Mesenchymal stem cell (in vitro differentiated cells and primary cell): ENCODE measurements at regions not wholly inside any gene's neighbourhood (a gene's known extent, or its start where the extent isn't known, plus 50 kb on each side); places are given as distances from the start of the nearest gene placed in this dataset.

Source experiments
- DNase-seq: peaks from one replicate; pipeline ENCODE4 v3.0.0-alpha.2; 2013
- H2AFZ ChIP-seq: one replicate; pipeline ENCODE4 v1.6.1; 2013; ENCODE audit warnings: low read depth, mild to moderate bottlenecking, control low read depth, inconsistent platforms, low read length, moderate library complexity
- H2AK5ac ChIP-seq: 2 replicates; pipeline ENCODE4 v1.6.1; 2013; ENCODE audit warnings: low read length, moderate library complexity, mild to moderate bottlenecking, inconsistent platforms; ENCODE audit not compliant: severe bottlenecking
- H2BK120ac ChIP-seq: one replicate; pipeline ENCODE4 v1.6.1; 2013; ENCODE audit warnings: low read depth, mild to moderate bottlenecking, inconsistent platforms, low read length, moderate library complexity
- H2BK12ac ChIP-seq, 2 experiments: one replicate each; pipeline ENCODE4 v1.6.1; 2013; ENCODE audit warnings: inconsistent platforms in 2 of 2, low read length in 2 of 2, mild to moderate bottlenecking in 2 of 2, moderate library complexity in 2 of 2, control low read depth in 1 of 2
- H2BK15ac ChIP-seq: one replicate; pipeline ENCODE4 v1.6.1; 2013; ENCODE audit warnings: mild to moderate bottlenecking, low read depth, inconsistent platforms; ENCODE audit not compliant: poor library complexity, severe bottlenecking
- H2BK5ac ChIP-seq: 2 replicates; pipeline ENCODE4 v1.6.1; 2013; ENCODE audit warnings: low read depth, mild to moderate bottlenecking, low read length, control low read depth, inconsistent platforms; ENCODE audit not compliant: poor library complexity, severe bottlenecking
- H3K14ac ChIP-seq, 2 experiments: one replicate each; pipeline ENCODE4 v1.6.1; 2013; ENCODE audit warnings: inconsistent platforms in 2 of 2, low read length in 2 of 2, control low read depth in 1 of 2, mild to moderate bottlenecking in 1 of 2, moderate library complexity in 1 of 2
- H3K18ac ChIP-seq, 2 experiments: one replicate each; pipeline ENCODE4 v1.6.1; 2013; ENCODE audit warnings: inconsistent platforms in 2 of 2, low read length in 2 of 2, control low read depth in 1 of 2, low read depth in 1 of 2, mild to moderate bottlenecking in 1 of 2
- H3K23ac ChIP-seq, 2 experiments: one replicate each; pipeline ENCODE4 v1.6.1; 2013; ENCODE audit warnings: inconsistent platforms in 2 of 2, low read length in 2 of 2, mild to moderate bottlenecking in 2 of 2, moderate library complexity in 2 of 2, control low read depth in 1 of 2
- H3K27ac ChIP-seq: 2 replicates; pipeline ENCODE4 v1.5.1; 2013; ENCODE audit warnings: mild to moderate bottlenecking, moderate library complexity, low read length, control low read depth, inconsistent platforms; ENCODE audit not compliant: poor library complexity, severe bottlenecking
- H3K27me3 ChIP-seq, 2 experiments: 2 replicates each; pipeline versions ENCODE4 v1.6.1 to v1.7.0; 2013; ENCODE audit warnings: low read length in 2 of 2, mild to moderate bottlenecking in 2 of 2, moderate library complexity in 2 of 2, control low read depth in 1 of 2, inconsistent platforms in 1 of 2; ENCODE audit not compliant: control insufficient read depth in 1 of 2, insufficient read depth in 1 of 2
- H3K36me3 ChIP-seq, 2 experiments: 2 replicates each; pipeline versions ENCODE4 v1.6.1 to v1.7.0; 2013; ENCODE audit warnings: low read length in 2 of 2, control low read depth in 1 of 2, inconsistent platforms in 1 of 2, low read depth in 1 of 2, mild to moderate bottlenecking in 1 of 2; ENCODE audit not compliant: insufficient read depth in 2 of 2, control insufficient read depth in 1 of 2
- H3K4ac ChIP-seq, 2 experiments: one replicate each; pipeline ENCODE4 v1.6.1; 2013; ENCODE audit warnings: inconsistent platforms in 2 of 2, low read length in 2 of 2, mild to moderate bottlenecking in 2 of 2, moderate library complexity in 2 of 2, control low read depth in 1 of 2, low read depth in 1 of 2
- H3K4me1 ChIP-seq: 2 replicates; pipeline ENCODE4 v1.6.1; 2013; ENCODE audit warnings: low read depth, low read length, control low read depth; ENCODE audit not compliant: control insufficient read depth, insufficient read depth
- H3K4me2 ChIP-seq: 2 replicates; pipeline ENCODE4 v1.6.1; 2013; ENCODE audit warnings: low read length, mild to moderate bottlenecking, inconsistent platforms; ENCODE audit not compliant: poor library complexity, severe bottlenecking
- H3K4me3 ChIP-seq, 2 experiments: 2 replicates each; pipeline versions ENCODE4 v1.5.1 to v1.7.0; 2013; ENCODE audit warnings: low read length in 2 of 2, mild to moderate bottlenecking in 2 of 2, control low read depth in 1 of 2, low read depth in 1 of 2; ENCODE audit not compliant: insufficient read depth in 1 of 2
- H3K79me1 ChIP-seq: replicated peaks from 2 replicates; pipeline ENCODE4 v1.6.1; 2013; ENCODE audit warnings: mild to moderate bottlenecking, control low read depth, low read length, inconsistent platforms; ENCODE audit not compliant: poor library complexity, severe bottlenecking
- H3K9ac ChIP-seq: 2 replicates; pipeline ENCODE4 v1.7.0; 2013; ENCODE audit warnings: mild to moderate bottlenecking, low read length, moderate library complexity
- H3K9me3 ChIP-seq: 2 replicates; pipeline ENCODE4 v1.7.0; 2013; ENCODE audit warnings: mild to moderate bottlenecking, low read length; ENCODE audit not compliant: control insufficient read depth
- H4K8ac ChIP-seq: one replicate; pipeline ENCODE4 v1.6.1; 2013; ENCODE audit warnings: inconsistent platforms, mild to moderate bottlenecking, low read length, moderate library complexity
- H4K91ac ChIP-seq: one replicate; pipeline ENCODE4 v1.6.1; 2013; ENCODE audit warnings: mild to moderate bottlenecking, low read length, inconsistent platforms
- WGBS: methylation state at CpG from one replicate; pipeline ENCODE4 v1.1.7; 2013; ENCODE audit warnings: mixed read lengths; 5-methylcytosine and 5-hydroxymethylcytosine counted together

DNA sequence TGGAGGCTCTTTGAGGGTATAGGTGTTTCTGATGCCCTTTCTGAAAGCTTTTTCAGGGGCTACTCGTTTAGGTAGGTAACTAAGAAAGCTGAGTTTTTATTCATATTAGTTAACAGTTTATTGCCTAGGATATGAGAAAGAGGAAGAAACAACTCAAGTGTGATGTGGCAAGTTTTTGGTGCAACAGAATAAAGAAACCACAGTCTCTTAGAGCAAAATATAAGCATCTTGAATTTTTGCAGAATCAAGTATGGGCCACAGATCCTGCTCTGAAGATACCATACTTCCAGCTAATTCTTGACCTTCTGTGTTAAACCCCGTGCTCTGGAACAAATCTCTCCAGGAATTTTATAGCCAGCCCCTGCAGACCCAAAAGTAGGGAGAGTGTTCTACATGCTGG, 147.7 kb upstream of the SLC1A4 start:
- Histone ChIP-seq H3K9me3 (no peaks in the 10 kb centered on the region), H3K23ac (no peak overlapping the region), H3K4me3 (peak overlapping the region in 1 of 2 experiments; percentile 66), H3K79me1 (no peaks in the 10 kb centered on the region), H3K4ac (no peak overlapping the region), H3K36me3 (no peaks in the 10 kb centered on the region), H2BK12ac (no peak overlapping the region), H2AK5ac (no peak overlapping the region), H3K9ac (peak overlapping the region; percentile 89), H2AFZ (no peak overlapping the region), H4K91ac (no peak overlapping the region), H3K18ac (no peak overlapping the region), H3K27ac (no peak overlapping the region), H2BK120ac (no peak overlapping the region), H3K4me1 (peaks cover 15% of the 10 kb centered on the region), H2BK15ac (no peak overlapping the region), H2BK5ac (no peak overlapping the region), H3K14ac (no peak overlapping the region), H3K27me3 (no peaks in the 10 kb centered on the region), H3K4me2 (no peak overlapping the region), H4K8ac (no peak overlapping the region)
- 52% methylated on average over 2 of the region's 2 CpGs for WGBS
- no peak for DNase-seq

DNA sequence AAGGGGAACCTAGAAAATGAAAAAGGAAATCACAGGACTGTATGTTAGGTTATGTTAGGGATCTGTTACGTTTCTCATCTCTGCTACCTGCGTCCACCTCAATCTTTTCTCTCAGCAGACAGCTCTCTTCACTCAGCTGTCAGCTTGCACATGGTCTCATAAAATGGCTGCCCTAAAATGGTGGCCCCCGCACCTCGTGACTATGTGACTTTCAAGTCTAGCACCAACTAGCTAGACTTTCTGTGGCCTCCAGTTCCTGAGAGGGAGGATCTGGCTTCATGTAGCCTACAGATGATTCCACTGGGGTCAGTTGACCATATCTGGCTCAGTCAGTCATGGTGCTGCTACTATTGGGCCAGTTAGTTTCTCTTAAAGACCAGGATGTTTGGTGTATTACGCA, 147.2 kb upstream of the SLC1A4 start:
- Histone ChIP-seq H2BK120ac (no peak overlapping the region), H3K4me2 (no peak overlapping the region), H3K4me3 (peak overlapping the region in 1 of 2 experiments; percentile 66), H4K91ac (no peak overlapping the region), H3K27ac (no peak overlapping the region), H3K27me3 (no peaks in the 10 kb centered on the region), H3K18ac (no peak overlapping the region), H2AFZ (no peak overlapping the region), H2AK5ac (no peak overlapping the region), H3K9me3 (no peaks in the 10 kb centered on the region), H3K9ac (peak overlapping the region; percentile 89), H3K14ac (no peak overlapping the region), H2BK12ac (no peak overlapping the region), H3K79me1 (no peaks in the 10 kb centered on the region), H3K4ac (no peak overlapping the region), H2BK15ac (no peak overlapping the region), H3K36me3 (no peaks in the 10 kb centered on the region), H2BK5ac (no peak overlapping the region), H3K4me1 (peaks cover 15% of the 10 kb centered on the region), H4K8ac (no peak overlapping the region), H3K23ac (no peak overlapping the region)
- no peak for DNase-seq
- WGBS, result 94% methylated on average over 5 of the region's 5 CpGs

GRCh38 chr2:64844087-64844486, 145.1 kb upstream of the SLC1A4 start:
- whole genome bisulfite sequencing, result 100% methylated on average over 2 of the region's 2 CpGs

DNA sequence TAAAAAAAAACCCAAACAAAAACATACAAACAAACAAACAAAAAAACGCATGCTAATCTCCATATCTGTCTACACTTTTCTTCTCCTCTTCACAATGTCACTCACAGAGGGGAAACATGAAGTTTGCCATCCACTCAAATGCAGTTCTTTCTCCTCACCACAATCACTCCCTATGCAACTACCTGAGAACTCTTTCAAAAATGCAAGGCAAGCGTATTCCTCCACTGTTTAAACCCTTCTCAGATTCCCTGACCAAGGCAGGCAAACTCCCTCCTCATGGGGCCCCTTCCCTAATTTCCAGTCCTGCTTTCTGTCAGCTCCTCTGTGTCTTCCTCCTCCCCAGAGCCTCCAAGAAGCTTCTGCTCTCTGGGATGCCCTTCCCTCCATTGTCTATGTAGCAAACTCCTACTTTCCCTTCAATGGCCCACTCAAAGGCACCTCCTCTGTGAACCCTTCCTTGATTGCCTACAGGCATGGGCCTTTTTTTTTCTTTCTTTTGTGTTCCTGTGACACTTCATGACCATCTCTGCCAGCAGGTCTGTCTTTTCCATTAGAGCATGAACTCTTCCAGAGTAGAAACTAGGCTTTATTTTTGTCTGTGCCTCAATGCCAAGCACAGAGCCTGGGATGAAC, 143.8 kb upstream of the SLC1A4 start:
- Histone ChIP-seq H4K8ac (no peak overlapping the region), H3K18ac (no peak overlapping the region), H2BK5ac (no peak overlapping the region), H3K14ac (no peak overlapping the region), H2AK5ac (no peak overlapping the region), H3K9ac (no peak overlapping the region), H2BK120ac (no peak overlapping the region), H3K27ac (no peak overlapping the region), H4K91ac (no peak overlapping the region), H3K4me2 (no peak overlapping the region), H2AFZ (no peak overlapping the region), H3K27me3 (no peaks in the 10 kb centered on the region), H3K36me3 (no peaks in the 10 kb centered on the region), H3K9me3 (no peaks in the 10 kb centered on the region), H3K23ac (no peak overlapping the region), H2BK12ac (no peak overlapping the region), H3K4me3 (no peak overlapping the region), H3K4me1 (peaks cover 1% of the 10 kb centered on the region), H3K79me1 (no peaks in the 10 kb centered on the region), H3K4ac (no peak overlapping the region), H2BK15ac (no peak overlapping the region)
- DNase-seq, result no peak
- WGBS, result 91% methylated on average over 2 of the region's 2 CpGs

More at GRCh38 chr2:64844087-64844486, 145.1 kb upstream of the SLC1A4 start:
- Histone ChIP-seq H2BK15ac (no peak overlapping the region), H2AFZ (no peak overlapping the region), H3K9me3 (no peaks in the 10 kb centered on the region), H2BK12ac (no peak overlapping the region), H3K23ac (no peak overlapping the region), H3K27me3 (no peaks in the 10 kb centered on the region), H3K27ac (no peak overlapping the region), H3K14ac (no peak overlapping the region), H2BK120ac (no peak overlapping the region), H3K4me2 (no peak overlapping the region), H3K4ac (no peak overlapping the region), H3K4me3 (no peak overlapping the region), H2BK5ac (no peak overlapping the region), H4K91ac (no peak overlapping the region), H3K18ac (no peak overlapping the region), H3K79me1 (no peaks in the 10 kb centered on the region), H3K4me1 (peaks cover 5% of the 10 kb centered on the region), H3K9ac (no peak overlapping the region), H3K36me3 (no peaks in the 10 kb centered on the region), H2AK5ac (no peak overlapping the region), H4K8ac (no peak overlapping the region)
- DNase-seq, result no peak
